K562 (cell line): ENCODE measurements at regions not wholly inside any gene's neighbourhood (a gene's known extent, or its start where the extent isn't known, plus 50 kb on each side); places are given as distances from the start of the nearest gene placed in this dataset.

ENCODE experiments used
- ATAC-seq: fragments of 200-7000 bp; cut with Tn5 transposase; 3 replicates; pipeline ENCODE4 v1.9.1; 2020; ENCODE audit warnings: moderate library complexity
- BruUV-seq: library from RNA; stranded (reverse); fragments of 400-500 nt; replicated peaks from 2 replicates; lab custom pipeline; 2021; lab: Mats Ljungman, UMichigan
- CTCF ChIA-PET: fragments of 300-600 bp; formaldehyde crosslinking; extraction: SDS; loops from one replicate; lab custom pipeline; 2021; ENCODE audit warnings: low intra/inter-chr PET ratio; lab: Yijun Ruan, JAX
- POLR2A ChIA-PET: fragments of 300-600, 350-650 bp; sonication (Branson Sonifier 250); formaldehyde crosslinking; extraction: SDS; loops from one replicate; lab custom pipeline; 2021; ENCODE audit warnings: antibody characterized with exemption, inconsistent platforms; lab: Yijun Ruan, JAX
- DNase-seq, 4 experiments: peaks; one replicate each; pipeline versions ENCODE4 v3.0.0 to v3.0.0-alpha.2; 2011 to 2018; ENCODE audit warnings: low spot score in 3 of 4, mixed read lengths in 3 of 4; ENCODE audit errors: extremely low read depth in 1 of 4
- FAIRE-seq: peaks from 2 replicates; lab custom pipeline; 2011; peaks lifted over from hg19 to GRCh38; lab: Jason Lieb, UNC
- H2AFZ ChIP-seq: 2 replicates; pipeline ENCODE4 v1.6.0; 2011; ENCODE audit warnings: low read depth, low read length, control low read depth, inconsistent platforms
- H3K27ac ChIP-seq: fragments of 200-600 bp; 3 replicates; pipeline ENCODE4 v1.8.0; 2011; ENCODE audit warnings: low read depth, mild to moderate bottlenecking, control low read depth, inconsistent platforms, low read length, moderate library complexity, mixed read lengths; ENCODE audit errors: extremely low read depth
- H3K27me3 ChIP-seq, 2 experiments: fragments of 300-600 bp in 1 of 2; 2 replicates in 1 of 2; 3 replicates in 1 of 2; pipeline versions ENCODE4 v1.6.0 to v1.8.0; 2011; ENCODE audit warnings: inconsistent platforms in 2 of 2, low read length in 2 of 2, mild to moderate bottlenecking in 1 of 2, mixed read lengths in 1 of 2, moderate library complexity in 1 of 2; ENCODE audit not compliant: control insufficient read depth in 2 of 2, insufficient read depth in 2 of 2
- H3K36me3 ChIP-seq: fragments of 300-600 bp; 3 replicates; pipeline ENCODE4 v1.8.0; 2011; ENCODE audit warnings: mild to moderate bottlenecking, low read length, inconsistent platforms; ENCODE audit not compliant: control insufficient read depth, insufficient read depth
- H3K4me1 ChIP-seq, 2 experiments: fragments of 200-600 bp in 1 of 2; replicated peaks in 1 of 2; 2 replicates in 1 of 2; 3 replicates in 1 of 2; pipeline versions ENCODE4 v1.5.1 to v1.8.0; 2011; ENCODE audit warnings: inconsistent platforms in 2 of 2, low read length in 2 of 2, mild to moderate bottlenecking in 1 of 2, mixed read lengths in 1 of 2, moderate library complexity in 1 of 2; ENCODE audit not compliant: control insufficient read depth in 2 of 2, insufficient read depth in 2 of 2
- H3K4me2 ChIP-seq: 2 replicates; pipeline ENCODE4 v1.6.1; 2011; ENCODE audit warnings: low read length, control low read depth, inconsistent platforms, mixed read lengths; ENCODE audit not compliant: insufficient read depth
- H3K4me3 ChIP-seq: fragments of 200-600 bp; sonication (generic), shearing (Covaris generic); 2 replicates; pipeline ENCODE4 v1.5.1; 2016; ENCODE audit warnings: control low read depth, inconsistent platforms
- H3K79me2 ChIP-seq: fragments of 200-600 bp; 3 replicates; pipeline ENCODE4 v1.8.0; 2011; ENCODE audit warnings: low read length, inconsistent platforms; ENCODE audit not compliant: control insufficient read depth, insufficient read depth
- H3K9ac ChIP-seq, 2 experiments: 2 replicates each; pipeline versions ENCODE4 v1.6.0 to v1.6.1; 2011; ENCODE audit warnings: low read depth in 2 of 2, low read length in 2 of 2, control low read depth in 1 of 2, inconsistent platforms in 1 of 2, mild to moderate bottlenecking in 1 of 2, mixed read lengths in 1 of 2; ENCODE audit not compliant: insufficient read depth in 1 of 2
- H3K9me1 ChIP-seq: one replicate; pipeline ENCODE4 v1.6.0; 2011; ENCODE audit warnings: inconsistent platforms, mild to moderate bottlenecking, low read length, moderate library complexity; ENCODE audit not compliant: control insufficient read depth, insufficient read depth
- H3K9me3 ChIP-seq: replicated peaks from 2 replicates; pipeline ENCODE4 v1.5.1; 2011; ENCODE audit warnings: low read depth, low read length, inconsistent platforms; ENCODE audit not compliant: control insufficient read depth, insufficient read depth
- H4K20me1 ChIP-seq: replicated peaks from 2 replicates; pipeline ENCODE4 v1.6.1; 2011; ENCODE audit warnings: low read length, inconsistent platforms, mixed read lengths; ENCODE audit not compliant: control insufficient read depth, insufficient read depth
- DDX20 ChIP-seq: fragments of 450-650 bp; IDR thresholded peaks from 2 replicates; pipeline ENCODE4 v1.6.1; 2016; ENCODE audit warnings: missing genetic modification characterization, low read depth, mild to moderate bottlenecking, missing compliant biosample characterization, moderate library complexity
- MAZ ChIP-seq, 2 experiments: fragments of 450-650 bp in 1 of 2; sonication (generic) in 1 of 2; formaldehyde crosslinking; IDR thresholded peaks in 1 of 2; conservative IDR thresholded peaks in 1 of 2; 2 replicates each; pipeline versions ENCODE4 v1.4.0 to v1.5.0; 2020; ENCODE audit warnings: mild to moderate bottlenecking in 1 of 2, missing genetic modification reagents in 1 of 2
- RAD21 ChIP-seq, 2 experiments: fragments of 250-450 bp in 1 of 2; fragments of 450-650 bp in 1 of 2; sonication (Bioruptor Pico) in 1 of 2; formaldehyde crosslinking in 1 of 2; IDR thresholded peaks in 1 of 2; conservative IDR thresholded peaks in 1 of 2; 2 replicates each; pipeline versions ENCODE4 v1.4.0 to v1.8.0; 2020 to 2022; ENCODE audit warnings: mild to moderate bottlenecking in 2 of 2, moderate library complexity in 1 of 2
- ZNF551 ChIP-seq: fragments of 250-450 bp; sonication (Bioruptor Pico); IDR thresholded peaks from 2 replicates; pipeline ENCODE4 v1.5.0; 2021; ENCODE audit warnings: mild to moderate bottlenecking, moderate library complexity
- ZSCAN32 ChIP-seq: fragments of 450-650 bp; formaldehyde crosslinking; IDR thresholded peaks from 2 replicates; pipeline ENCODE4 v1.4.0; 2020; ENCODE audit warnings: mild to moderate bottlenecking, moderate library complexity
- in situ Hi-C: fragments of 300-500 bp; cut with MboI; formaldehyde crosslinking; loops from 4 replicates; pipeline ENCODE4 v1.15.0; 2018; ENCODE audit warnings: inconsistent platforms, mixed read lengths
- intact Hi-C: fragments of 100-400 bp; cut with micrococcal nuclease; formaldehyde crosslinking; loops from 2 replicates; pipeline ENCODE4 v1.14.2; 2022
- TF ChIP-seq, protein P1 (sequence below), 2 experiments: fragments of 450-650 bp; formaldehyde crosslinking in 1 of 2; IDR thresholded peaks; 2 replicates each; pipeline versions ENCODE4 v1.4.0 to v1.6.1; 2014 to 2020; ENCODE audit warnings: mild to moderate bottlenecking in 2 of 2, borderline replicate concordance in 1 of 2, low read depth in 1 of 2
- TF ChIP-seq, protein P2 (sequence below), 3 experiments: IDR thresholded peaks in 2 of 3; conservative IDR thresholded peaks in 1 of 3; 2 replicates each; pipeline ENCODE4 v1.5.1; 2011 to 2012; ENCODE audit warnings: low read length in 3 of 3, mild to moderate bottlenecking in 3 of 3, control low read depth in 2 of 3, improper control_type of control experiment in 1 of 3, inconsistent platforms in 1 of 3, low read depth in 1 of 3, mixed read lengths in 1 of 3, moderate library complexity in 1 of 3; ENCODE audit not compliant: insufficient read depth in 2 of 3
- TF ChIP-seq, protein P3 (sequence below): fragments of 450-650 bp; formaldehyde crosslinking; IDR thresholded peaks from 2 replicates; pipeline ENCODE4 v1.4.0; 2020; ENCODE audit warnings: mild to moderate bottlenecking, moderate library complexity

DNA sequence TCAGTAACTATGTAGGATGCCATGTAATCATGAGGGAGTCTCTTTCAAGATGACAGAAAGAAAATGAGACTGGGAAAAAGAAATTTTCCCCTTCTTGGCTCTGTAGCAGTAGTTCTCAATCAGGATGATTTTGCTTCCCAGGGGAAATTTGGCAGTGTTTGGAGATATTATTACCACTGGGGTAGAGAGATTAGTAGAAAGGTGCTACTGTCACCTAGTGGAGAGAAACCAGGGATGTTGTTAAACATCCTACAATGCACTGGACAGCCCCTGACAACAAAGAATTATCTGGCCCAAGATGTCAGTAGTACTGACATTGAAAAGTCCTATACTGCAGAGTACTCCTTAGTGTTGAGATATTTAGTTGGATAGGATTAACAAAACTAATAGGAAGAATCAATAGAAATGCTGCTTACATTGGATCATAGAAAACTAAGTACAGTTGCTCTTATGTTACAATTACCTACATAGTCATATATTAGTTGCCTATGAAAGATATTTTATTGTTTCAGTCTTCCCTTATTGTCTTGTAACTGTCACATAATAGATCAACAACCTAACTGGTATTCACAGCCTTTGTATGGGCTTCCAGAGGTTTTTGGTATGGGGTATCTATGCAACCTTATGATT, 433.3 kb downstream of the RAP2B start:
- Histone ChIP-seq H3K27ac (no peak overlapping the region), H3K36me3 (no peaks in the 10 kb centered on the region), H3K9ac (no peak overlapping the region), H3K4me1 (no peaks in the 10 kb centered on the region), H2AFZ (no peak overlapping the region), H3K27me3 (no peaks in the 10 kb centered on the region), H4K20me1 (no peaks in the 10 kb centered on the region), H3K79me2 (no peaks in the 10 kb centered on the region), H3K9me1 (no peaks in the 10 kb centered on the region), H3K4me3 (no peak overlapping the region), H3K9me3 (no peaks in the 10 kb centered on the region), H3K4me2 (no peak overlapping the region)
- peak in 2 of 4 experiments; percentile 23 to 37 for DNase-seq
- CTCF ChIA-PET = interaction anchor here (1.1 kb wide), 1 partner anchor 569 kb away, joined by 3 read pairs; no protein-coding TSS in a partner anchor
- POLR2A ChIA-PET = interaction anchor here (0.6 kb wide), 1 partner anchor 293 kb away, joined by 3 read pairs; no protein-coding TSS in a partner anchor
- in situ Hi-C loops (loop anchor here (10.0 to 25.0 kb wide), 2 partner anchors 550 to 1083 kb away; no protein-coding TSS in a partner anchor), intact Hi-C loops (loop anchor here (1.0 to 10.0 kb wide), 5 partner anchors 150 to 569 kb away; no protein-coding TSS in a partner anchor)
- FAIRE-seq = peak; percentile 74
- no TSS peak for BruUV-seq
- peak; percentile 83 for ATAC-seq
- TF ChIP-seq RAD21 (CRISPR knock-in tag; conservative IDR thresholded peaks at IDR 0.05 in 1 of 2, IDR thresholded peaks at IDR 0.05 in 1 of 2) (peak; percentile 80 to 86), DDX20 (tag) (no peak), ZSCAN32 (no peak), MAZ (CRISPR knock-in tag; conservative IDR thresholded peaks at IDR 0.05 in 1 of 2, IDR thresholded peaks at IDR 0.05 in 1 of 2) (0 out of 4 replicates have a peak, but pooled peaks of 1 of the 2 experiments have one; percentile 18), ZNF551 (CRISPR knock-in tag) (no peak)
- TF ChIP-seq, protein P1, sequence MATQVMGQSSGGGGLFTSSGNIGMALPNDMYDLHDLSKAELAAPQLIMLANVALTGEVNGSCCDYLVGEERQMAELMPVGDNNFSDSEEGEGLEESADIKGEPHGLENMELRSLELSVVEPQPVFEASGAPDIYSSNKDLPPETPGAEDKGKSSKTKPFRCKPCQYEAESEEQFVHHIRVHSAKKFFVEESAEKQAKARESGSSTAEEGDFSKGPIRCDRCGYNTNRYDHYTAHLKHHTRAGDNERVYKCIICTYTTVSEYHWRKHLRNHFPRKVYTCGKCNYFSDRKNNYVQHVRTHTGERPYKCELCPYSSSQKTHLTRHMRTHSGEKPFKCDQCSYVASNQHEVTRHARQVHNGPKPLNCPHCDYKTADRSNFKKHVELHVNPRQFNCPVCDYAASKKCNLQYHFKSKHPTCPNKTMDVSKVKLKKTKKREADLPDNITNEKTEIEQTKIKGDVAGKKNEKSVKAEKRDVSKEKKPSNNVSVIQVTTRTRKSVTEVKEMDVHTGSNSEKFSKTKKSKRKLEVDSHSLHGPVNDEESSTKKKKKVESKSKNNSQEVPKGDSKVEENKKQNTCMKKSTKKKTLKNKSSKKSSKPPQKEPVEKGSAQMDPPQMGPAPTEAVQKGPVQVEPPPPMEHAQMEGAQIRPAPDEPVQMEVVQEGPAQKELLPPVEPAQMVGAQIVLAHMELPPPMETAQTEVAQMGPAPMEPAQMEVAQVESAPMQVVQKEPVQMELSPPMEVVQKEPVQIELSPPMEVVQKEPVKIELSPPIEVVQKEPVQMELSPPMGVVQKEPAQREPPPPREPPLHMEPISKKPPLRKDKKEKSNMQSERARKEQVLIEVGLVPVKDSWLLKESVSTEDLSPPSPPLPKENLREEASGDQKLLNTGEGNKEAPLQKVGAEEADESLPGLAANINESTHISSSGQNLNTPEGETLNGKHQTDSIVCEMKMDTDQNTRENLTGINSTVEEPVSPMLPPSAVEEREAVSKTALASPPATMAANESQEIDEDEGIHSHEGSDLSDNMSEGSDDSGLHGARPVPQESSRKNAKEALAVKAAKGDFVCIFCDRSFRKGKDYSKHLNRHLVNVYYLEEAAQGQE (IDR thresholded peaks at IDR 0.05; ENCODE audit: borderline replicate concordance) = peak; percentile 51
- TF ChIP-seq, protein P1 (CRISPR knock-in tag; IDR thresholded peaks at IDR 0.05; ENCODE audit: low read depth) = no peak
- TF ChIP-seq, protein P2, sequence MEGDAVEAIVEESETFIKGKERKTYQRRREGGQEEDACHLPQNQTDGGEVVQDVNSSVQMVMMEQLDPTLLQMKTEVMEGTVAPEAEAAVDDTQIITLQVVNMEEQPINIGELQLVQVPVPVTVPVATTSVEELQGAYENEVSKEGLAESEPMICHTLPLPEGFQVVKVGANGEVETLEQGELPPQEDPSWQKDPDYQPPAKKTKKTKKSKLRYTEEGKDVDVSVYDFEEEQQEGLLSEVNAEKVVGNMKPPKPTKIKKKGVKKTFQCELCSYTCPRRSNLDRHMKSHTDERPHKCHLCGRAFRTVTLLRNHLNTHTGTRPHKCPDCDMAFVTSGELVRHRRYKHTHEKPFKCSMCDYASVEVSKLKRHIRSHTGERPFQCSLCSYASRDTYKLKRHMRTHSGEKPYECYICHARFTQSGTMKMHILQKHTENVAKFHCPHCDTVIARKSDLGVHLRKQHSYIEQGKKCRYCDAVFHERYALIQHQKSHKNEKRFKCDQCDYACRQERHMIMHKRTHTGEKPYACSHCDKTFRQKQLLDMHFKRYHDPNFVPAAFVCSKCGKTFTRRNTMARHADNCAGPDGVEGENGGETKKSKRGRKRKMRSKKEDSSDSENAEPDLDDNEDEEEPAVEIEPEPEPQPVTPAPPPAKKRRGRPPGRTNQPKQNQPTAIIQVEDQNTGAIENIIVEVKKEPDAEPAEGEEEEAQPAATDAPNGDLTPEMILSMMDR (IDR thresholded peaks at IDR 0.05 in 2 of 3, conservative IDR thresholded peaks at IDR 0.05 in 1 of 3; ENCODE audit: insufficient read depth in 2 of 3, low read depth in 1 of 3, low read length in 3 of 3) = peak; percentile 52 to 71 (median 64)
- TF ChIP-seq, protein P3, sequence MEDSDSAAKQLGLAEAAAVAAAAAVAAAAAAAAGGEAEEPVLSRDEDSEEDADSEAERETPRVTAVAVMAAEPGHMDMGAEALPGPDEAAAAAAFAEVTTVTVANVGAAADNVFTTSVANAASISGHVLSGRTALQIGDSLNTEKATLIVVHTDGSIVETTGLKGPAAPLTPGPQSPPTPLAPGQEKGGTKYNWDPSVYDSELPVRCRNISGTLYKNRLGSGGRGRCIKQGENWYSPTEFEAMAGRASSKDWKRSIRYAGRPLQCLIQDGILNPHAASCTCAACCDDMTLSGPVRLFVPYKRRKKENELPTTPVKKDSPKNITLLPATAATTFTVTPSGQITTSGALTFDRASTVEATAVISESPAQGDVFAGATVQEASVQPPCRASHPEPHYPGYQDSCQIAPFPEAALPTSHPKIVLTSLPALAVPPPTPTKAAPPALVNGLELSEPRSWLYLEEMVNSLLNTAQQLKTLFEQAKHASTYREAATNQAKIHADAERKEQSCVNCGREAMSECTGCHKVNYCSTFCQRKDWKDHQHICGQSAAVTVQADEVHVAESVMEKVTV (CRISPR knock-in tag) = peak; percentile 55; the same call in 1 of the 2 replicates
